Hematopoietic multipotent progenitor cell treated with erythropoietin and hydrocortisone succinate and interleukin-3 and kit ligand, for 6 days (in vitro differentiated cells): ENCODE measurements at regions not wholly inside any gene's neighbourhood (a gene's known extent, or its start where the extent isn't known, plus 50 kb on each side); places are given as distances from the start of the nearest gene placed in this dataset.
A peak's percentile ranks its signal among the peaks of the same experiment; 100 is the strongest.
"Not testable (repeated sequence)": the region's sequence is repeated elsewhere in the genome, so short reads cannot be mapped to it uniquely, and the experiment has no call there.

Source experiments
- DNase-seq: peaks from one replicate; pipeline ENCODE4 v3.0.0-alpha.2; 2015

DNA sequence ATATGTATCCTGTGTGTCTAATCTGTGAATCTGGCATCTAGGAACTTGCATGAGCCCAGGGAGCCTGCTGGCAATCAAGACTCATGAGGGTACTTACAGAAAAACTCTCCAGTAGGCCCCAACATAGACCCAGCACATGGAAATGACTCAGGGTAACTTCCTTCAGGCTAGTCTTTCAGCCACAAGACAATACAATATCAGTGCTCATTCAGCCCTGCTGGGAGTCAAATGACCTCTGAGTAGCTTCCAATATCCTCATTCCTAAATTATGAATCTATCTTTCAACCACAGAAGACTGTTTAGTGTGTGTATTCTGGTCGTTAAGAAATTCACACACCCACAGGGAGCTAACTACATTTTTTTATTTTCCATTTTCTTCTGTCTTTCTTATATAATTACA lies 1273.0 kb downstream of the EFNA5 start:
- no peak for DNase-seq

- DNase-seq = no peak
Measured at GRCh38 chr5:106393276-106393675, 1277.5 kb downstream of the EFNA5 start.

DNA sequence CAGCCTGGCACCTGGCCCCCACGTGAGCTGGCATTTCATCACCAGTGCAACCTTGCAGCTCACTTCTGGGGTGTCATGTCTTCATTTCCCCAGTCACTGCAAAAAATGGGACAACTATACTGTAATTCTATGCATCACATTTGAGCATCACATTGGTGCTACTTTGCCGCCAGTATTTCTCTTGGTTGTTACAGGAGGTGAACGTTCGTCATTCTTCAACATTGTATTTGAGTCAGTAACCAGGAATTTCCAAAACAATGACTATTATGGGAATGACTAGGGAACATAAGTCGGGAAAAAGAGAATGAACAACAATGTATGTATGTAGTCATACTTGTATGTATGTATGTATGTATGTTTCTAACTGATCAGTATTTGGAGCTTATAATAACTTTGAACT lies 1278.0 kb downstream of the EFNA5 start:
- DNase-seq = no peak

DNA sequence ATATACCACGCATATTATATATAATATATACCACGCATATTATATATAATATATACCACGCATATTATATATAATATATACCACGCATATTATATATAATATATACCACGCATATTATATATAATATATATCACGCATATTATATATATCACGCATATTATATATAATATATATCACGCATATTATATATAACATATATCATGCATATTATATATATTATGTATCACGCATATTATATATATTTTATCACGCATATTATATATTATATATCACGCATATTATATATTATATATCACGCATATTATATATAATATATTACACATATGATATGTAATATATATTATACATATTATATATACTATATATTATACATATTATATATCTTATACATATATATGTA lies 1283.0 kb downstream of the EFNA5 start:
- DNase-seq = not testable (repeated sequence)

- no peak for DNase-seq
Measured at GRCh38 chr5:106386287-106386686, 1284.5 kb downstream of the EFNA5 start.

DNA sequence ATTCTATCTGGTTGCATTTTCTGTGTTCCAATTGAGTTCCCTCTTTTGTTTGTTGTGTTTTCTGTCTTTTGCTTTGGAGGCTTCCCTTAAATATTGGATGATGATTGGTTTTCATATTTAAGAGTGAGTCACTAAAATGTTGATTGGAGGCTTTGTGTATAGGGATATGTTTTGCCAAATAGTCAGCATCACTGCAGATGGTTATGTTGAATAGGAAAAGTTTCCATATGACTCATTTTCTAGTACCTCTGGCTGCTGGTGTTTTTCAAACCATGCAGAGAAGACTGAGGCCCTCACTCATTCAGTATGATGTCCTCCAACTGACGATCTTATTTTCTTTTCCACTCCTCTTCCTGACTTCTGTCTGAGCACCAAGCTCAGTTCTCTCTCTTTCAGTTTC lies 1290.0 kb downstream of the EFNA5 start:
- no peak for DNase-seq

DNA sequence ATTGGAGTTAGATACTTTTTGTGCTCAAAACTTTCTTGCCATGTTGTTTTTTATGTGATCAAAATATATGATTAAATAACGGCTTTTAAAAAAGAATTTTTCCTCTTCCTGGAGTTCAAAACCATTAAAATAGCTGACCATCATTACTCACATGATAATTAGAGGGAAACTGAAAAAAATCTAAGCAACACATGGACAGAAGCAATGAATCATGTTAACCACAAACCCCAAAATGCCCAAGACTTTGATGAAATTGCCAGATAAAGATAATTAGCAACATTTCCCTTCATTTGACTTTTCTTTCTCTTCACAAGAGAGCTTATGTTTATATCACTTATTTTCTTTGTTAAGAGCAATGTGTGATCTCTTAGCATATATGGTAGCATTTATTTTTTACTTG lies 1294.2 kb downstream of the EFNA5 start:
- peak; percentile 5 for DNase-seq

DNA sequence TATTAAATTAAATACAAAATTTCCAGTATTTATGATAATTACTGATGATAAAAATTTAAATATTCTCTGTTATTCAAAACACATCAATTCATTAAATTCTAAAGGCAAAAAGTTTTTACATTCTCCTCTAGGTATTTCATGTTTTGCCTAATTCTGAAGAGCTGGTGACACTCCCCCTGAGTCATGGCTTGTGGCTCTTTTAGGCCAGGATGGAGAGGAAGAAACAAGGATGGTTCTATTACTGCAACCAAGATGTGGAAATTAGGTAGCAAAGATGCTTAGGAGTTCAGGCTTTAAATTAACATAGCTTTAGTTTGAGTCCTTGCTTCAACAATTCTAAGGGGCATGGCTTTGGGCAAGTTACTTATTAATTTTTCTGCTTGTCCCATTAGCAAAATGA lies 1295.8 kb downstream of the EFNA5 start:
- DNase-seq = no peak

- DNase-seq = no peak
Measured at GRCh38 chr5:106368021-106368420, 1302.7 kb downstream of the EFNA5 start.

- no peak for DNase-seq
Measured at GRCh38 chr5:106367281-106367680, 1303.5 kb downstream of the EFNA5 start.

GRCh38 chr5:106363578-106363977 lies 1307.2 kb downstream of the EFNA5 start:
- no peak for DNase-seq

DNA sequence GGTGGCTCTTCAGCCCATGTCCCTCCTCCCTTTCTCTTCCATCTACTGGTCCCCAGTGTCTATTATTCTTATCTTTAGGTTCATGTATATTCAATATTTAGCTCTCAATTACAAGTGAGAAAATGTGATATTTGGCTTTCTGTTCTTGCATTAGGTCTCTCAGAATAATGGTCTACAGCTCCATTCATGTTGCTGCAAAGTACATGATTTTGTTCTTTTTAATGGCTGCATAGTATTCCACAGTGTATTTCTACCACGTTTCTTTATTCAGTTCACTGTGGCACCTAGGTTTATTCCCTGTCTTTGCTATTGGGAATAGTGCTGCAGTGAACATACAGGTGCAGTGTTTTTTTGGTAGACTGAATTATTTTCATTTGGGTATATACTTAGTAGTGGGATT lies 1308.8 kb downstream of the EFNA5 start:
- DNase-seq = no peak

- DNase-seq = no peak
Measured at GRCh38 chr5:106331415-106331814, 1339.3 kb downstream of the EFNA5 start.

DNA sequence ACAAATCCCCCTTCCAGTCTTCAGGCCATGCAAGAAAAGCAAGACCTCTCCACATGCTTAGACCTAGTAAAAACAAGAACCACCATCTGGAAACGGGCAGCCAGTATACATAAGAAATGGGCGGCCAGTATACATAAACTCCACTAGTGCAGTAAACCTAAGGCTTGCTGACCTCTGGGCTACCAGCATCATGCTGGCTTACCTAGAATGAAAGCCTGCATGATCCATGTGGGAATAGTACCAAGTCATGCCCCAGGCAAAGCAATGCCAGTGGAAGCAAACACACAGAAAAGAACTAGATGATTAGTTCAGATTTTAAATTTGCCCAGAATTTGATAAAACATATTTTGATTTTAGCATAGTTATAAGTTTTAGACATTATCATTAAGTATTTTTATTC lies 1346.4 kb downstream of the EFNA5 start:
- DNase-seq = no peak

GRCh38 chr5:106321242-106321641 lies 1349.5 kb downstream of the EFNA5 start:
- peak; percentile 2 for DNase-seq

DNA sequence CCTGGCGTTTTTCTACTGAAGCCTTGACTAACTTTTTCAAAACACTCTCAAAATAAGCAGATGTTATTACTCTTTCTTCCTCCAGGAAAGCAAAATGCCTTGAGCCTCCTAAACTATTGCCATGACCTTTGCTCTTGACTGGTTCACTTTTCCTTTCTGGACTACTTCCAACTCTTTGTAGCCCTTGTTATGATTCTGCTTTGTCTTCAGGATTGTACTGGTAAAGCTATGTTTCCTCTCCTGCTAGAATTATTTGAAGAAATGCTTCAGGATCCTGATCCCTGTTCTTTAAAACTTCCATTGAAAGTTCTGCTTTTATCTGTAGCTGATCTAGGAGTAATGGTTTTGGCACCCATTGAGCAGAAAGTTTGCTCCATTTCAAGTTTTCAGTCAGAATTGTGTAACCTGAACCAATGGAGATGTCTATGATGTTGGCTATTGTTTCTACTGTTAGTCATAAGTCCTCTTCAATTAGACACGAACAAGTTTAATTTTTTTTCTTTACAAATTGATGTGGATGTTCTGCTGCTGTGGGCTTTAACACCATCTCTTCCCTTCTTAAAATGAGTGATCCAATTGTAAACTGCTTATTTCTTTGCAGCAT lies 1356.4 kb downstream of the EFNA5 start:
- no peak for DNase-seq

DNA sequence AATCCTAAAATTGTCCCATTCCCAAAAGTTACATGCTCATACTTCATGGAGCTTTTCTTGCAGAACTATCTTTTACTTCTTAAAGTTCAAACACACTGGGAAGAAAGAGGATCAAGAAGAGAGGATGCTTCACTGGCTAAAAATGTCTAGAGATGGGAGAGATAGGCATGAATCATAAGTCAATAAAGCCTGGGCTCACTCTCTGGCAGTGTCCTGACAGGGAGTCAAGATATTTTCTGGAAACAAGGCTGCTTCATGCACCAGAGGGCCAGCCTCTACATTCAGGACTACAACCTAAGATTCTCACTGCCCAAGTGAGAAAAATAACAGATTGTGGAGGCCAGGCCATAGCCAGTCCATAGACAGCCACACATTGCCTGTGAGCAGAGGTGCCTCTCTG lies 1358.4 kb downstream of the EFNA5 start:
- DNase-seq = no peak

DNA sequence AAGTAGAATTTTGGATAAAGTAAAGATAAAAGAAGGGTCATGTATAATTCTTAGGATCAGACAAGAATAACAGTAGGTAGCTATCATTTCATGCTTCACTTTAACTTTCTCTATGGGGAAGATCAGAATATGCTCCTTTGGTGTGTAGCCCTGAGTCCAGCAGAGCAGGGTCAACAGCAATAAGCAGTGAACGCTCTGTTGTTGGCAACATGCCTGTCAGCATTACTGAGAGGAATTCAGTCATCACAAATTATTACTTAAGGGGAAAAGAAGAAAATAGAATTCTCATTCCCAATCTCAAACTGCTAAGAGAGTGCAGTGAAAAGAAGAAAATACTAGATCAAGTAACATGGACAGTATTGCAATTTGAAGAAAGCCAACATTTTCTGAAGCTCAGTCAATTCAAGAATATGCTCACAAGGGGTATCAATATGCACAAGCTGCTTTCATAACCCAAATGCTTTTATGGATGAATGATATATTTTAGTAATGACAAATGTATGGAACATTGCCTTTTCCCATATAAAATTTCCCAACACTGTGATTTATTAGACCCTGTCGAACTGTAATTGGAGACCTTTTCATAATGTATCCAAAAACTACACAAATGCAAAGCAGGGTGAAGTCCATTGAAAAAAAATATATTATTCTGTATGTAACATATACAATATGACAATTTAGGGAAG lies 1359.4 kb downstream of the EFNA5 start:
- DNase-seq = no peak

DNA sequence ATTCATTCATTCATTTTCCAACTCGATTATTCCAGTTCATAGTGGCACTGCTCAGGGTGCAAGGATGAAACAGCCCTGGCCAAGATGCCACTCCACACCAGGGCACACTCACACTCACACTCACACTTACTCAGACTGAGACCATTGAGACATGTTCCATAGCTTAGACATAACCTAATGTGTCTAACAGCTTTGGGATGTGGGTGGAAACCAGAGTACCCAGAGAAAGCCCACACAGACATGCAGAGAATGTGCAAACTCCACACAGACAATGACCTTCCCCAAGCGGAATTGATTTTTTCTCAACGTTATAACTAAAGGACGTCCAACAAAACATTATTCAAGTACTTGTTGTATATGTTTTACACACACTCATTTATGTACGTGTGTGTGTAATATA lies 1363.5 kb downstream of the EFNA5 start:
- DNase-seq = no peak

GRCh38 chr5:106306313-106307028 lies 1364.3 kb downstream of the EFNA5 start:
- no peak for DNase-seq

- no peak for DNase-seq
Measured at GRCh38 chr5:106303911-106304310, 1366.8 kb downstream of the EFNA5 start.

DNA sequence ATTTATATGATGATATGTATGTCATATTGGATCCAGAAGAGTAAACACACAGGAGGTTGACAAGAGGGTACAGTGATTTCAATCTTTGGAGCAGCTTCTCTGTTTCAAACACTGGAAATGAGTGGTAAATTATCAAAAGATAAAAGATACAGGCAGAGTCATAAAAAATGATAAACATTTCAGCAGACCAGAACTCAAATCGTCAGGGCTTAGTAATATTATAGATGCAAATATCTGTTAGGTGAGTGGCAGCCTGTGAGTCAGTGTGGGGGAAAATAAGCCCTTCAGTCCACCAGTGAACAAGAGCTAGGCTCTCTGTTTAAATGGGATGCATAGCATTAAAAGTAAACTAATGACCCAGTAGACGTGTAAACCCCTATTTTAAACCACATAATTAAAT lies 1378.1 kb downstream of the EFNA5 start:
- no peak for DNase-seq

GRCh38 chr5:106290841-106291240 lies 1379.9 kb downstream of the EFNA5 start:
- DNase-seq = no peak

DNA sequence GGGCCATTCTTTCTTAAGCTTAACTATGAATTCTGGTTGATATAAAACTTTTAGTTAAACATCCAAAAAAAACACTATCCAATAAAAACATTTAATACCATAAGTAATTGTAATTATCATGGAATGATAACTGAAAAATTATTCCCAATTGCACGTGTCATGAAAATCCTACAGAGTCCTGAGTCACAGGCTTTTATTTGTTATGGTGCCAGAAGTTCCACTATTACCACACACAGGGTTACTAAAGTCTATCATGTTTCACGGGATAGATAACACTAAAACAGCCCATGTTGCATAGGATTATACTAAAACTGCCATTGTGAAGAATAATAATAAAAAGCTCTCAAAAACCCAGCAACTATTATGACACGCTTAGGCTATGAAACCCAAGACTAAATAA lies 1381.8 kb downstream of the EFNA5 start:
- DNase-seq = no peak
